ENCODE measurements at regions not wholly inside any gene's neighbourhood (a gene's known extent, or its start where the extent isn't known, plus 50 kb on each side); places are given as distances from the start of the nearest gene placed in this dataset.

DNA sequence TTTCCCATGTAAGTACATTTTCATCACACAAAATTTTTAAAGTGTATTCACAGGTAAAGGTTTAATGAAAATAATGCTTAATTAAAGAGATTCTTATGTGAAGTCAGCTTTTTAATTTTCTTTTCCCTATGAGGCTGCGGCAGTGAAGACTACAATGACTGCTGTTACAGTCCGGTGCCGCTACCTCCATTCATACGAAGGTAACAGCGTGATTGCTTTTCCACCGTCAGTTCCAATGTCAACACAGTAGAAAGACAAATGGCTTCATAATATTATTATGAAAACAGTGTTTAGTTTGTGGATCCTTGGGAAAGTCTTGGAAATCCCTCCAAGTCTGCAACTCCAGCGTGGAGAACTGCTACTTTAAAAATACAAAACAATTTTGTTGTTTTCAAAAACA, 254.9 kb upstream of the NRIP1 start:
- Histone ChIP-seq H3K14ac (replicated peaks; ENCODE audit: low read depth, low read length) (no peak overlapping the region), H3K4me2 (ENCODE audit: low read depth, low read length) (no peak overlapping the region), H2BK20ac (ENCODE audit: low read depth, low read length) (no peak overlapping the region), H3K9ac (ENCODE audit: low read depth, low read length) (no peak overlapping the region), H4K91ac (ENCODE audit: insufficient read depth, low read depth, low read length) (no peak overlapping the region), H3K27me3 (ENCODE audit: control insufficient read depth, insufficient read depth, low read length) (no peaks in the 10 kb centered on the region), H4K20me1 (ENCODE audit: insufficient read depth, low read length) (no peaks in the 10 kb centered on the region), H4K8ac (ENCODE audit: low read depth in 2 of 2, low read length in 2 of 2) (no peak overlapping the region), H3K4me1 (ENCODE audit: control insufficient read depth, insufficient read depth, low read length) (no peaks in the 10 kb centered on the region), H2AFZ (replicated peaks; ENCODE audit: low read length, poor library complexity) (no peak overlapping the region), H3K9me1 (ENCODE audit: insufficient read depth, low read length) (no peaks in the 10 kb centered on the region), H2BK15ac (ENCODE audit: low read depth, low read length) (no peak overlapping the region), H3K4me3 (ENCODE audit: insufficient read depth, low read depth, low read length) (no peak overlapping the region), H4K5ac (ENCODE audit: low read depth, low read length) (no peak overlapping the region), H3K18ac (ENCODE audit: low read depth, low read length) (no peak overlapping the region), H3K56ac (ENCODE audit: extremely low read depth, insufficient read depth, low read length) (no peak overlapping the region), H3K23ac (ENCODE audit: low read depth, low read length) (no peak overlapping the region), H2AK9ac (replicated peaks; ENCODE audit: low read depth, low read length, poor library complexity) (no peak overlapping the region), H2AK5ac (ENCODE audit: low read depth, low read length) (no peak overlapping the region), H3K27ac (ENCODE audit: insufficient read depth, low read length) (no peak overlapping the region), H2BK5ac (ENCODE audit: low read depth, low read length, poor library complexity, severe bottlenecking) (no peak overlapping the region), H3K36me3 (ENCODE audit: control insufficient read depth, insufficient read depth, low read length) (no peaks in the 10 kb centered on the region), H3K4ac (ENCODE audit: low read depth, low read length) (no peak overlapping the region), H3K79me1 (ENCODE audit: low read depth in 1 of 2, low read length in 2 of 2) (no peaks in the 10 kb centered on the region), H3K9me3 (ENCODE audit: control insufficient read depth, insufficient read depth, low read length) (no peaks in the 10 kb centered on the region), H2BK120ac (ENCODE audit: low read depth, low read length) (no peak overlapping the region)
- no CpG with 5 or more reads among the region's 7 CpGs for WGBS, 2 experiments (ENCODE audit: extremely low coverage in 2 of 2, insufficient read length in 1 of 2)
- no peak for TF ChIP-seq RCOR1 (IDR thresholded peaks at IDR 0.05; ENCODE audit: insufficient replicate concordance, low read length)
- no peak for TF ChIP-seq BHLHE40 (IDR thresholded peaks at IDR 0.05; ENCODE audit: low read depth, low read length)
- no peak for TF ChIP-seq POLR2A (IDR thresholded peaks at IDR 0.05; ENCODE audit: low read depth, low read length)
- DNase-seq (no peak), ATAC-seq (ENCODE audit: low read depth) (no peak)
- intact Hi-C loops (cut with micrococcal nuclease) (no loop called here), in situ Hi-C loops (cut with MboI; ENCODE audit: low sequenced_read_pairs) (no loop called here), dilution Hi-C loops (cut with HindIII; ENCODE audit: low sequenced_read_pairs, unreplicated experiment) (no loop called here)
- ChIA-PET CTCF (no interaction called here), POLR2A (ENCODE audit: unreplicated experiment) (no interaction called here)
- BruUV-seq (replicated peaks) = no TSS peak

Measured in IMR-90 (cell line).